ENCODE measurements at regions not wholly inside any gene's neighbourhood (a gene's known extent, or its start where the extent isn't known, plus 50 kb on each side); places are given as distances from the start of the nearest gene placed in this dataset.

GRCh38 chr10:33454554-33454953 lies 120.1 kb upstream of the NRP1 start:
- TF ChIP-seq CTCF (IDR thresholded peaks at IDR 0.05) (no peak), POLR2A (IDR thresholded peaks at IDR 0.05) (no peak)
